ENCODE measurements at regions not wholly inside any gene's neighbourhood (a gene's known extent, or its start where the extent isn't known, plus 50 kb on each side); places are given as distances from the start of the nearest gene placed in this dataset.

DNA sequence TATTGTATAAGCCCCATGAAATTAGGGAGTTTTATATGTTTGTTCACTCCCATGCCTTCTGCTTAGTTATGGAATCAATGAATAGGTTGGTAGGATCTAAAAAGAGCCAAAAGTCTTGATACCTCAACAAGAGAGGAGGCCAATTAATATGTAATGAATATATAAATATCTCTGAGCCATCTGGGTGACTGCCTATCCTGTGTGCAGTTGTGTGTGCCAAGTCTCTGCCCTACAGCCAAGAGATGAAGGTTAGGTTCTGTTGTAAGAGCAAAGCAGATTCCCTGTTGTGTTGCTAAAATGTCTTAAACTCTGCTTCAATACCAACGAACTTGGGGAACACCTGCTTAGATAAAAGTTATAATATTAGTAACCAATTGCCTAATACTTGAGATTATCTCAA is 61.8 kb upstream of the GORAB start:
- DNase-seq: no peak

DNA sequence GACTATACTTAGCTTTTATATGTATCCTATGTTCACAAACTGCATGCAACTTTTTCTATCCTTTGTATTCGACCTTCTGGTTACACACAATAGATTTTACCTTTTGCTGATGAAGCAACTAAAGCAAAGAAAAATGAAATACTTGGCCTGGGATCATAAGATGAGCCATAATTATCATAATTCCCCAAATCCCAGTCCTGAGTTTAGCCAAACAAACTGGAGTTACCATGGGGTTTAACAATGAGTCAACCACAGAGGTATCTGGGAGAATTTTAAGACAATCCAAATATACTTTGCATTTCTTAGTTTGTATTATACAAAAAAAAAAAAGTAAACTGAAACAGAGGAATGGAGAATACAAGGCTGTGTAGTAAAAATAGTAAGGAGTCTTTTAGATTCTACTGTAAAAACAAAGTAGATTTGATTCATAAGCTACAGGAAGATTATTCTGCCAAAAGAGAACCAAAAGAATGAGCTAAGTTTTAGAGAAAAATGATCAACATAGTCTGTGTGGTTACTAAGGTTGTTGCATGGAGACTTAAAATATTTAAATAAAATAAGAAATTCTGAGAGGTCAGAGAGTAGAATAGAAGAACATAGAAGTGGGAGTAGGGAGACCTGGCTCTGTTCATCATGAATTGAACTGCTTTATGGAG is 60.4 kb upstream of the GORAB start:
- no peak for DNase-seq

DNA sequence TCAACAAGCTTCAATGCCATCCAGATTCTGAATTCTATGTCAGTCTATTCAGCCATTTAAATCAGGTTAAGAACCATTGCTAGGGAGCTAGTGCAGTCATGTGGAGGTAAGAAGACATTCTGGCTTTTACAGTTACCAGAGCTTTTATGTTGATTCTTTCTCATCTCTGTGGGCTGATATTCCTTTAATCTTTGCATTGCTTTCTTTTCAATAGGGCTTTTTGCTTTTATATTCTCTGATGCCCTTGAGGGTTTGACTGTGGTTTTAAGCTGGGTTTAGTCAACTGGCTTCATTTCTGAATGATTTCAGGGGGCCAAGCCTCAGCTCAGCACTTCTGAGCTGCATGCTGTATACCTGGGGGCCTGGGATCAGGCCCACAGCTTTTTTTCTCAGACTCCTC is 51.0 kb upstream of the GORAB start:
- DNase-seq: no peak
